Fibroblast of lung (primary cell): ENCODE measurements at regions not wholly inside any gene's neighbourhood (a gene's known extent, or its start where the extent isn't known, plus 50 kb on each side); places are given as distances from the start of the nearest gene placed in this dataset.

Experiments used
- DNase-seq, 2 donors: peaks; one replicate each; pipeline versions ENCODE4 v3.0.0 to v3.0.0-alpha.2; 2010; ENCODE audit warnings: low read depth in 2 of 2
- H2AFZ ChIP-seq: 2 replicates; pipeline ENCODE4 v1.5.1; 2012; ENCODE audit warnings: low read length, control low read depth, inconsistent platforms
- H3K27ac ChIP-seq: 2 replicates; pipeline ENCODE4 v1.5.1; 2011; ENCODE audit warnings: low read length, control low read depth; ENCODE audit not compliant: insufficient read depth
- H3K27me3 ChIP-seq: 2 replicates; pipeline ENCODE4 v1.5.1; 2011; ENCODE audit warnings: mild to moderate bottlenecking, low read length; ENCODE audit not compliant: control insufficient read depth, insufficient read depth
- H3K36me3 ChIP-seq: 2 replicates; pipeline ENCODE4 v1.5.1; 2011; ENCODE audit warnings: low read length; ENCODE audit not compliant: control insufficient read depth, insufficient read depth
- H3K4me1 ChIP-seq: 2 replicates; pipeline ENCODE4 v1.5.1; 2011; ENCODE audit warnings: low read length; ENCODE audit not compliant: control insufficient read depth, insufficient read depth; ENCODE audit errors: extremely low read depth
- H3K4me2 ChIP-seq: 2 replicates; pipeline ENCODE4 v1.5.1; 2011; ENCODE audit warnings: low read length, control low read depth; ENCODE audit not compliant: insufficient read depth; ENCODE audit errors: extremely low read depth
- H3K4me3 ChIP-seq, 4 experiments: fragments of 200-600 bp in 1 of 4; sonication (generic) in 1 of 4; replicated peaks in 1 of 4; 2 replicates each; pipeline ENCODE4 v1.5.1; 2011 to 2016; ENCODE audit warnings: low read length in 4 of 4, low read depth in 3 of 4, mild to moderate bottlenecking in 3 of 4, control low read depth in 2 of 4, inconsistent platforms in 1 of 4, mixed read lengths in 1 of 4; ENCODE audit not compliant: insufficient read depth in 1 of 4; ENCODE audit errors: control extremely low read depth in 1 of 4
- H3K79me2 ChIP-seq: 2 replicates; pipeline ENCODE4 v1.5.1; 2012; ENCODE audit warnings: mild to moderate bottlenecking, low read length, inconsistent platforms; ENCODE audit not compliant: control insufficient read depth, insufficient read depth
- H3K9ac ChIP-seq: 2 replicates; pipeline ENCODE4 v1.5.1; 2011; ENCODE audit warnings: mild to moderate bottlenecking, low read length, control low read depth; ENCODE audit not compliant: insufficient read depth
- H3K9me3 ChIP-seq: 2 replicates; pipeline ENCODE4 v1.5.1; 2012; ENCODE audit warnings: low read depth, low read length; ENCODE audit not compliant: control insufficient read depth, insufficient read depth
- H4K20me1 ChIP-seq: 2 replicates; pipeline ENCODE4 v1.5.1; 2011; ENCODE audit warnings: low read length; ENCODE audit not compliant: control insufficient read depth, insufficient read depth; ENCODE audit errors: extremely low read depth
- EZH2 ChIP-seq: IDR thresholded peaks from 2 replicates; pipeline ENCODE4 v1.5.1; 2012; ENCODE audit warnings: low read length, control low read depth, mild to moderate bottlenecking; ENCODE audit errors: missing control alignments
- TF ChIP-seq, protein P1 (sequence below), 2 donors: IDR thresholded peaks in 1 of 2; conservative IDR thresholded peaks in 1 of 2; 1 replicate in 1 of 2; 2 replicates in 1 of 2; pipeline ENCODE4 v1.5.1; 2011 to 2012; ENCODE audit warnings: low read length in 2 of 2, control low read depth in 1 of 2, inconsistent platforms in 1 of 2, low read depth in 1 of 2, mild to moderate bottlenecking in 1 of 2

DNA sequence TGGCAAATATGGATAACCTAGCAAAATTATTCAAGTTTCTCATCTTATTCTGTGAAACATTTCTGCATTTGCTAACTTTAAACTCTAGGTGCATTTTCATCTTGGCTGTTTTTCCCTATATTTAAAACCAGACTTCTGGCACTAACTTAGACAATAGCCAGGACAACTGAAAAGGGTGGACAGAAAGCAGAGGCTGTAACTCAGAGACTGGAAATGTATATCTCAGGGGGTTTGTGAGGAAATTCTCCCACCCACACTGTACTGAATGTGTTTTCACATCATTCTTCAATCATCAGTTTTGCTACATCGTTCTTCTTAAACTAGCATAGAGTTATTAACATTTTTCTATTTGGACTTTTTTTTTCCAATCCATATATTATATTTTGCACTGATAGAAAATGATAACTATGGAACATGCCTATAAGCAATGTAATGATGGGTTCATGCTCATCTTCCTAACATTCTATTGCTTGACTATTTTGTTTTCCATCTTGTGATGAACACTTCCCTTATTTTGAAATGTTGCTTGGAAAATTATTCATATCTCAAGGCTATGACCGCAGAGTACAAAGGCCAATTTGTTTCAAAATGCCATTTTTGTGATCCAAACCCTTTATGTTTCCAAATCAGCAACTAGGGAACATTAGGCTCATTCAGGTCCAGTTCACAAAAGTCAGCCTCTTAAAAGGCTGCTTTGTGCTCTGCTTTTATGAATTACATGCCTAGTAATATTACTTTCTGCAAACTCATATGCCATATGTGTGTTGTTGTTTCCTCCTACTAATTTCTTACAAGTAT lies 125.8 kb upstream of the CDH19 start:
- Histone ChIP-seq H3K9ac (no peak overlapping the region), H3K4me2 (no peak overlapping the region), H4K20me1 (no peaks in the 10 kb centered on the region), H3K4me1 (no peaks in the 10 kb centered on the region), H3K9me3 (no peaks in the 10 kb centered on the region), H3K4me3 (no peak overlapping the region), H3K27me3 (no peaks in the 10 kb centered on the region), H3K79me2 (no peaks in the 10 kb centered on the region), H3K27ac (no peak overlapping the region), H2AFZ (no peak overlapping the region), H3K36me3 (no peaks in the 10 kb centered on the region)
- no peak for DNase-seq
- no peak for TF ChIP-seq EZH2
- TF ChIP-seq, protein P1, sequence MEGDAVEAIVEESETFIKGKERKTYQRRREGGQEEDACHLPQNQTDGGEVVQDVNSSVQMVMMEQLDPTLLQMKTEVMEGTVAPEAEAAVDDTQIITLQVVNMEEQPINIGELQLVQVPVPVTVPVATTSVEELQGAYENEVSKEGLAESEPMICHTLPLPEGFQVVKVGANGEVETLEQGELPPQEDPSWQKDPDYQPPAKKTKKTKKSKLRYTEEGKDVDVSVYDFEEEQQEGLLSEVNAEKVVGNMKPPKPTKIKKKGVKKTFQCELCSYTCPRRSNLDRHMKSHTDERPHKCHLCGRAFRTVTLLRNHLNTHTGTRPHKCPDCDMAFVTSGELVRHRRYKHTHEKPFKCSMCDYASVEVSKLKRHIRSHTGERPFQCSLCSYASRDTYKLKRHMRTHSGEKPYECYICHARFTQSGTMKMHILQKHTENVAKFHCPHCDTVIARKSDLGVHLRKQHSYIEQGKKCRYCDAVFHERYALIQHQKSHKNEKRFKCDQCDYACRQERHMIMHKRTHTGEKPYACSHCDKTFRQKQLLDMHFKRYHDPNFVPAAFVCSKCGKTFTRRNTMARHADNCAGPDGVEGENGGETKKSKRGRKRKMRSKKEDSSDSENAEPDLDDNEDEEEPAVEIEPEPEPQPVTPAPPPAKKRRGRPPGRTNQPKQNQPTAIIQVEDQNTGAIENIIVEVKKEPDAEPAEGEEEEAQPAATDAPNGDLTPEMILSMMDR (conservative IDR thresholded peaks at IDR 0.05 in 1 of 2, IDR thresholded peaks at IDR 0.05 in 1 of 2; ENCODE audit: low read depth in 1 of 2, low read length in 2 of 2), result no peak

DNA sequence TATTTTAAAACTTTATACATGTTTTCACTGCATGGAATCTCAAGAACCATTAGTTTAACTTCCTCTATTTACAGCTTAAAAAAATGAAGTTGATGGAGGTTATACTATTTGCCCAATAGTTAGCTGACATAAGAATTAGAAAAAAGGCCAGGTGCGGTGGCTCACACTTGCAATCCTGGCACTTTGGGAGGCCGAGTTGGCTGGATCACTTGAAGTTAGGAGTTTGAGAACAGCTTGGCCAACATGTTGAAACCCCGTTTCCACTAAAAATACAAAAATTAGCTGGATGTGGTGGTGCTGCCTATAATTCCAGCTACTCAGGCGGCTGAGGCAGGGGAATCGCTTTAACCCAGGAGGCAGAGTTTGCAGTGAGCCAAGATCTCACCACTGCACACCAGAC lies 125.1 kb upstream of the CDH19 start:
- Histone ChIP-seq H3K4me1 (no peaks in the 10 kb centered on the region), H3K79me2 (no peaks in the 10 kb centered on the region), H3K36me3 (no peaks in the 10 kb centered on the region)

DNA sequence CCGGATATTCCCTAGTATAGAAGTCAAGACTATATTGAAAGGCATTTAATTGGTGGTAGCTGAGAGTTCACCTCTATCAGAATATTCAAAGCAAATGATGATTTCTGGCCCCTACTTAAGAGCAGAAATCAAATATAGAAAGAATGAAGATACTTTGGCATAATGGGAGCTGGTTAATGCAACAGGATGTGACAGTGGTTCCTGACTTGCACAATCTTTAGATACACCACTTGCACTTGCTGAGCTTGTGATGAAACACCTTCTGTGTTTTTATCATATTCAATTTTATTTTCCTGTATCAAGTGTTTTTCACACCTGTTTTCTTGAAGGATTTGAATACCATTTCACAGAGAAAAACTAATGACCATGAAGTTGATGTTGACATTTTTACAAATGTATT lies 124.1 kb upstream of the CDH19 start:
- Histone ChIP-seq H3K9me3 (no peaks in the 10 kb centered on the region), H2AFZ (no peak overlapping the region), H3K27ac (no peak overlapping the region), H3K9ac (no peak overlapping the region), H3K4me1 (no peaks in the 10 kb centered on the region), H3K79me2 (no peaks in the 10 kb centered on the region), H3K4me3 (no peak overlapping the region), H3K27me3 (no peaks in the 10 kb centered on the region), H3K36me3 (no peaks in the 10 kb centered on the region), H4K20me1 (no peaks in the 10 kb centered on the region), H3K4me2 (no peak overlapping the region)
- TF ChIP-seq, protein P1 (conservative IDR thresholded peaks at IDR 0.05 in 1 of 2, IDR thresholded peaks at IDR 0.05 in 1 of 2; ENCODE audit: low read depth in 1 of 2, low read length in 2 of 2), result no peak
- DNase-seq, result no peak

More for the DNA sequence above, 125.1 kb upstream of the CDH19 start:
- no peak overlapping the region for H3K4me2 ChIP-seq
- H3K9me3 ChIP-seq, result no peaks in the 10 kb centered on the region
- H4K20me1 ChIP-seq, result no peaks in the 10 kb centered on the region
- no peak for DNase-seq
- no peak overlapping the region for H3K4me3 ChIP-seq
- no peak for TF ChIP-seq EZH2
- TF ChIP-seq, protein P1 (conservative IDR thresholded peaks at IDR 0.05 in 1 of 2, IDR thresholded peaks at IDR 0.05 in 1 of 2; ENCODE audit: low read depth in 1 of 2, low read length in 2 of 2), result no peak
- H3K9ac ChIP-seq, result no peak overlapping the region
- no peak overlapping the region for H2AFZ ChIP-seq
- H3K27me3 ChIP-seq, result no peaks in the 10 kb centered on the region
- H3K27ac ChIP-seq, result no peak overlapping the region
